K562 (cell line): ENCODE measurements at regions not wholly inside any gene's neighbourhood (a gene's known extent, or its start where the extent isn't known, plus 50 kb on each side); places are given as distances from the start of the nearest gene placed in this dataset.

ENCODE experiments used
- ATAC-seq: fragments of 200-7000 bp; cut with Tn5 transposase; 3 replicates; pipeline ENCODE4 v1.9.1; 2020; ENCODE audit warnings: moderate library complexity
- BruUV-seq: library from RNA; stranded (reverse); fragments of 400-500 nt; replicated peaks from 2 replicates; lab custom pipeline; 2021; lab: Mats Ljungman, UMichigan
- CTCF ChIA-PET: fragments of 300-600 bp; formaldehyde crosslinking; extraction: SDS; loops from one replicate; lab custom pipeline; 2021; ENCODE audit warnings: low intra/inter-chr PET ratio; lab: Yijun Ruan, JAX
- POLR2A ChIA-PET: fragments of 300-600, 350-650 bp; sonication (Branson Sonifier 250); formaldehyde crosslinking; extraction: SDS; loops from one replicate; lab custom pipeline; 2021; ENCODE audit warnings: antibody characterized with exemption, inconsistent platforms; lab: Yijun Ruan, JAX
- DNase-seq, 4 experiments: peaks; one replicate each; pipeline versions ENCODE4 v3.0.0 to v3.0.0-alpha.2; 2011 to 2018; ENCODE audit warnings: low spot score in 3 of 4, mixed read lengths in 3 of 4; ENCODE audit errors: extremely low read depth in 1 of 4
- FAIRE-seq: peaks from 2 replicates; lab custom pipeline; 2011; peaks lifted over from hg19 to GRCh38; lab: Jason Lieb, UNC
- H2AFZ ChIP-seq: 2 replicates; pipeline ENCODE4 v1.6.0; 2011; ENCODE audit warnings: low read depth, low read length, control low read depth, inconsistent platforms
- H3K27ac ChIP-seq: fragments of 200-600 bp; 3 replicates; pipeline ENCODE4 v1.8.0; 2011; ENCODE audit warnings: low read depth, mild to moderate bottlenecking, control low read depth, inconsistent platforms, low read length, moderate library complexity, mixed read lengths; ENCODE audit errors: extremely low read depth
- H3K27me3 ChIP-seq, 2 experiments: fragments of 300-600 bp in 1 of 2; 2 replicates in 1 of 2; 3 replicates in 1 of 2; pipeline versions ENCODE4 v1.6.0 to v1.8.0; 2011; ENCODE audit warnings: inconsistent platforms in 2 of 2, low read length in 2 of 2, mild to moderate bottlenecking in 1 of 2, mixed read lengths in 1 of 2, moderate library complexity in 1 of 2; ENCODE audit not compliant: control insufficient read depth in 2 of 2, insufficient read depth in 2 of 2
- H3K36me3 ChIP-seq: fragments of 300-600 bp; 3 replicates; pipeline ENCODE4 v1.8.0; 2011; ENCODE audit warnings: mild to moderate bottlenecking, low read length, inconsistent platforms; ENCODE audit not compliant: control insufficient read depth, insufficient read depth
- H3K4me1 ChIP-seq, 2 experiments: fragments of 200-600 bp in 1 of 2; replicated peaks in 1 of 2; 2 replicates in 1 of 2; 3 replicates in 1 of 2; pipeline versions ENCODE4 v1.5.1 to v1.8.0; 2011; ENCODE audit warnings: inconsistent platforms in 2 of 2, low read length in 2 of 2, mild to moderate bottlenecking in 1 of 2, mixed read lengths in 1 of 2, moderate library complexity in 1 of 2; ENCODE audit not compliant: control insufficient read depth in 2 of 2, insufficient read depth in 2 of 2
- H3K4me2 ChIP-seq: 2 replicates; pipeline ENCODE4 v1.6.1; 2011; ENCODE audit warnings: low read length, control low read depth, inconsistent platforms, mixed read lengths; ENCODE audit not compliant: insufficient read depth
- H3K4me3 ChIP-seq: fragments of 200-600 bp; sonication (generic), shearing (Covaris generic); 2 replicates; pipeline ENCODE4 v1.5.1; 2016; ENCODE audit warnings: control low read depth, inconsistent platforms
- H3K79me2 ChIP-seq: fragments of 200-600 bp; 3 replicates; pipeline ENCODE4 v1.8.0; 2011; ENCODE audit warnings: low read length, inconsistent platforms; ENCODE audit not compliant: control insufficient read depth, insufficient read depth
- H3K9ac ChIP-seq, 2 experiments: 2 replicates each; pipeline versions ENCODE4 v1.6.0 to v1.6.1; 2011; ENCODE audit warnings: low read depth in 2 of 2, low read length in 2 of 2, control low read depth in 1 of 2, inconsistent platforms in 1 of 2, mild to moderate bottlenecking in 1 of 2, mixed read lengths in 1 of 2; ENCODE audit not compliant: insufficient read depth in 1 of 2
- H3K9me1 ChIP-seq: one replicate; pipeline ENCODE4 v1.6.0; 2011; ENCODE audit warnings: inconsistent platforms, mild to moderate bottlenecking, low read length, moderate library complexity; ENCODE audit not compliant: control insufficient read depth, insufficient read depth
- H3K9me3 ChIP-seq: replicated peaks from 2 replicates; pipeline ENCODE4 v1.5.1; 2011; ENCODE audit warnings: low read depth, low read length, inconsistent platforms; ENCODE audit not compliant: control insufficient read depth, insufficient read depth
- H4K20me1 ChIP-seq: replicated peaks from 2 replicates; pipeline ENCODE4 v1.6.1; 2011; ENCODE audit warnings: low read length, inconsistent platforms, mixed read lengths; ENCODE audit not compliant: control insufficient read depth, insufficient read depth
- C11orf30 ChIP-seq: fragments of 450-650 bp; IDR thresholded peaks from 2 replicates; pipeline ENCODE4 v1.6.1; 2016; ENCODE audit warnings: low read depth, mild to moderate bottlenecking
- CEBPZ ChIP-seq: fragments of 150-350 bp; IDR thresholded peaks from 2 replicates; pipeline ENCODE4 v1.6.1; 2014; ENCODE audit warnings: low read depth, mild to moderate bottlenecking, low read length, borderline replicate concordance
- FUS ChIP-seq: fragments of 200-400 bp; formaldehyde crosslinking; optimal IDR thresholded peaks from 2 replicates; pipeline ENCODE3; 2017; ENCODE audit warnings: low read depth, low read length
- MAFF ChIP-seq: IDR thresholded peaks from 2 replicates; pipeline ENCODE4 v1.6.1; 2012; ENCODE audit warnings: low read length, improper control_type of control experiment
- MAFK ChIP-seq: IDR thresholded peaks from 2 replicates; pipeline ENCODE4 v1.6.1; 2011; ENCODE audit warnings: low read length, improper control_type of control experiment
- MTA2 ChIP-seq: fragments of 450-650 bp; IDR thresholded peaks from 2 replicates; pipeline ENCODE4 v1.6.1; 2016; ENCODE audit warnings: low read depth
- NR3C1 ChIP-seq: sonication (generic); formaldehyde crosslinking; IDR thresholded peaks from 2 replicates; pipeline ENCODE4 v1.8.1; 2022; ENCODE audit warnings: missing genetic modification reagents
- PRPF4 ChIP-seq: fragments of 200-400 bp; formaldehyde crosslinking; IDR thresholded peaks from one replicate; pipeline ENCODE4 v1.6.1; 2017; ENCODE audit warnings: low read length, low read depth, mild to moderate bottlenecking; ENCODE audit not compliant: insufficient read depth, poor library complexity, severe bottlenecking
- SRSF1 ChIP-seq: fragments of 200-400 bp; formaldehyde crosslinking; IDR thresholded peaks from 2 replicates; pipeline ENCODE4 v1.6.1; 2017; ENCODE audit warnings: mild to moderate bottlenecking, low read depth, low read length, moderate library complexity
- TCF3 ChIP-seq: sonication (generic); formaldehyde crosslinking; IDR thresholded peaks from 2 replicates; pipeline ENCODE4 v1.4.0; 2020; ENCODE audit warnings: mild to moderate bottlenecking, missing genetic modification reagents
- ZBTB1 ChIP-seq: sonication (generic); formaldehyde crosslinking; IDR thresholded peaks from 2 replicates; pipeline ENCODE4 v1.8.1; 2023; ENCODE audit warnings: missing genetic modification reagents, low read depth, mild to moderate bottlenecking, borderline replicate concordance
- ZBTB33 ChIP-seq: sonication (generic); formaldehyde crosslinking; IDR thresholded peaks from 2 replicates; pipeline ENCODE4 v1.8.1; 2023; ENCODE audit warnings: mild to moderate bottlenecking, missing genetic modification reagents
- ZNF316 ChIP-seq: fragments of 450-650 bp; IDR thresholded peaks from 2 replicates; pipeline ENCODE4 v1.6.1; 2016
- WGBS: fragments of 100-300 bp; shearing (Covaris generic); methylation state at CpG from one replicate; pipeline ENCODE4 v1.1.6; 2016; ENCODE audit warnings: low coverage, mixed read lengths; ENCODE audit not compliant: insufficient coverage; ENCODE audit errors: missing lambda C conversion rate; 5-methylcytosine and 5-hydroxymethylcytosine counted together
- in situ Hi-C: fragments of 300-500 bp; cut with MboI; formaldehyde crosslinking; loops from 4 replicates; pipeline ENCODE4 v1.15.0; 2018; ENCODE audit warnings: inconsistent platforms, mixed read lengths
- intact Hi-C: fragments of 100-400 bp; cut with micrococcal nuclease; formaldehyde crosslinking; loops from 2 replicates; pipeline ENCODE4 v1.14.2; 2022
- TF ChIP-seq, protein P1 (sequence below), 3 experiments: IDR thresholded peaks in 2 of 3; conservative IDR thresholded peaks in 1 of 3; 2 replicates each; pipeline ENCODE4 v1.5.1; 2011 to 2012; ENCODE audit warnings: low read length in 3 of 3, mild to moderate bottlenecking in 3 of 3, control low read depth in 2 of 3, improper control_type of control experiment in 1 of 3, inconsistent platforms in 1 of 3, low read depth in 1 of 3, mixed read lengths in 1 of 3, moderate library complexity in 1 of 3; ENCODE audit not compliant: insufficient read depth in 2 of 3
- TF ChIP-seq, protein P2 (sequence below): fragments of 450-650 bp; conservative IDR thresholded peaks from 2 replicates; pipeline ENCODE4 v1.6.1; 2016; ENCODE audit warnings: missing genetic modification characterization, low read depth, mild to moderate bottlenecking, missing compliant biosample characterization, moderate library complexity

- no peak for ATAC-seq
- BruUV-seq: no TSS peak
- Histone ChIP-seq H3K79me2 (no peaks in the 10 kb centered on the region), H3K9ac (no peak overlapping the region), H3K36me3 (no peaks in the 10 kb centered on the region), H3K9me1 (no peaks in the 10 kb centered on the region), H3K27me3 (no peaks in the 10 kb centered on the region)
- TF ChIP-seq NR3C1 (CRISPR knock-in tag) (no peak), TCF3 (no peak), SRSF1 (no peak), ZNF316 (peak; percentile 57; the same call in 1 of the 2 replicates), CEBPZ (no peak), MAFK (peak; percentile 39), C11orf30 (peak; percentile 10; the same call in 1 of the 2 replicates), MAFF (0 out of 2 replicates have a peak, but pooled peaks have one; percentile 11), ZBTB1 (CRISPR knock-in tag) (no peak), PRPF4 (no peak), MTA2 (no peak), FUS (no peak), ZBTB33 (CRISPR knock-in tag) (no peak)
- TF ChIP-seq, protein P1, sequence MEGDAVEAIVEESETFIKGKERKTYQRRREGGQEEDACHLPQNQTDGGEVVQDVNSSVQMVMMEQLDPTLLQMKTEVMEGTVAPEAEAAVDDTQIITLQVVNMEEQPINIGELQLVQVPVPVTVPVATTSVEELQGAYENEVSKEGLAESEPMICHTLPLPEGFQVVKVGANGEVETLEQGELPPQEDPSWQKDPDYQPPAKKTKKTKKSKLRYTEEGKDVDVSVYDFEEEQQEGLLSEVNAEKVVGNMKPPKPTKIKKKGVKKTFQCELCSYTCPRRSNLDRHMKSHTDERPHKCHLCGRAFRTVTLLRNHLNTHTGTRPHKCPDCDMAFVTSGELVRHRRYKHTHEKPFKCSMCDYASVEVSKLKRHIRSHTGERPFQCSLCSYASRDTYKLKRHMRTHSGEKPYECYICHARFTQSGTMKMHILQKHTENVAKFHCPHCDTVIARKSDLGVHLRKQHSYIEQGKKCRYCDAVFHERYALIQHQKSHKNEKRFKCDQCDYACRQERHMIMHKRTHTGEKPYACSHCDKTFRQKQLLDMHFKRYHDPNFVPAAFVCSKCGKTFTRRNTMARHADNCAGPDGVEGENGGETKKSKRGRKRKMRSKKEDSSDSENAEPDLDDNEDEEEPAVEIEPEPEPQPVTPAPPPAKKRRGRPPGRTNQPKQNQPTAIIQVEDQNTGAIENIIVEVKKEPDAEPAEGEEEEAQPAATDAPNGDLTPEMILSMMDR (IDR thresholded peaks at IDR 0.05 in 2 of 3, conservative IDR thresholded peaks at IDR 0.05 in 1 of 3; ENCODE audit: insufficient read depth in 2 of 3, low read depth in 1 of 3, low read length in 3 of 3): no peak
- TF ChIP-seq, protein P2, sequence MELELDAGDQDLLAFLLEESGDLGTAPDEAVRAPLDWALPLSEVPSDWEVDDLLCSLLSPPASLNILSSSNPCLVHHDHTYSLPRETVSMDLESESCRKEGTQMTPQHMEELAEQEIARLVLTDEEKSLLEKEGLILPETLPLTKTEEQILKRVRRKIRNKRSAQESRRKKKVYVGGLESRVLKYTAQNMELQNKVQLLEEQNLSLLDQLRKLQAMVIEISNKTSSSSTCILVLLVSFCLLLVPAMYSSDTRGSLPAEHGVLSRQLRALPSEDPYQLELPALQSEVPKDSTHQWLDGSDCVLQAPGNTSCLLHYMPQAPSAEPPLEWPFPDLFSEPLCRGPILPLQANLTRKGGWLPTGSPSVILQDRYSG (tag): no peak
- TF ChIP-seq, all 486 proteins: peak for 4
- Histone ChIP-seq H3K4me1 (no peaks in the 10 kb centered on the region), H4K20me1 (no peaks in the 10 kb centered on the region), H3K9me3 (no peaks in the 10 kb centered on the region), H2AFZ (no peak overlapping the region), H3K4me2 (no peak overlapping the region), H3K27ac (no peak overlapping the region), H3K4me3 (no peak overlapping the region)
- intact Hi-C loops (no loop called here), in situ Hi-C loops (no loop called here)
- ChIA-PET CTCF (no interaction called here), POLR2A (no interaction called here)
- WGBS: 10% methylated on average over 1 of the region's 1 CpG
- FAIRE-seq: no peak
- no peak for DNase-seq
Measured at GRCh38 chr3:154614078-154614477, 184.1 kb upstream of the GPR149 start.
